ENCODE measurements at regions not wholly inside any gene's neighbourhood (a gene's known extent, or its start where the extent isn't known, plus 50 kb on each side); places are given as distances from the start of the nearest gene placed in this dataset.

- no peaks in the 10 kb centered on the region for H3K36me3 ChIP-seq (ENCODE audit: control insufficient read depth in 1 of 2, insufficient read depth in 2 of 2, low read length in 2 of 2)
- no peaks in the 10 kb centered on the region for H3K9me3 ChIP-seq (ENCODE audit: insufficient read depth, low read depth, low read length)
- H3K27ac ChIP-seq (ENCODE audit: low read depth, low read length) = no peak overlapping the region
- no peaks in the 10 kb centered on the region for H3K79me2 ChIP-seq (ENCODE audit: control insufficient read depth, insufficient read depth, low read length, poor library complexity)
- no peak overlapping the region for H3K23ac ChIP-seq (ENCODE audit: low read length)
- peak overlapping the region; percentile 40 for H3K4me3 ChIP-seq (ENCODE audit: low read depth, low read length)
- H4K91ac ChIP-seq (ENCODE audit: low read depth, low read length) = no peak overlapping the region
- H4K8ac ChIP-seq (ENCODE audit: low read depth, low read length) = no peak overlapping the region
- no peak overlapping the region for H4K12ac ChIP-seq (ENCODE audit: low read depth, low read length)
- H3K4ac ChIP-seq (ENCODE audit: low read depth, low read length) = no peak overlapping the region
- H2BK5ac ChIP-seq (ENCODE audit: low read depth, low read length, poor library complexity) = no peak overlapping the region
- no peak overlapping the region for H3K14ac ChIP-seq (ENCODE audit: low read length)
- no peaks in the 10 kb centered on the region for H3K4me1 ChIP-seq (ENCODE audit: control insufficient read depth in 1 of 2, insufficient read depth in 2 of 2, low read length in 2 of 2)
- H3K18ac ChIP-seq (ENCODE audit: low read length) = no peak overlapping the region
- no peak overlapping the region for H2AFZ ChIP-seq (ENCODE audit: insufficient read depth, low read length, poor library complexity)
- H2BK12ac ChIP-seq (ENCODE audit: low read length) = no peak overlapping the region
- H3K79me1 ChIP-seq (ENCODE audit: low read length) = no peaks in the 10 kb centered on the region
- no peak overlapping the region for H2BK120ac ChIP-seq (ENCODE audit: insufficient read depth, low read length, poor library complexity)
- H2AK5ac ChIP-seq (ENCODE audit: low read length) = no peak overlapping the region
- H3K4me2 ChIP-seq (ENCODE audit: low read length) = no peak overlapping the region
- no peak overlapping the region for H3K9ac ChIP-seq (ENCODE audit: low read length)
- no peak for DNase-seq
- WGBS (ENCODE audit: extremely low coverage, insufficient coverage, insufficient read length) = no CpG with 5 or more reads among the region's 1 CpG
- H3K27me3 ChIP-seq (ENCODE audit: insufficient read depth, low read length) = no peaks in the 10 kb centered on the region
Measured at GRCh38 chr14:44625098-44625497, 118.0 kb upstream of the FSCB start.

GRCh38 chr14:44620121-44621019 lies 113.3 kb upstream of the FSCB start:
- no CpG with 5 or more reads among the region's 2 CpGs for WGBS (ENCODE audit: extremely low coverage, insufficient coverage, insufficient read length)
- no peaks in the 10 kb centered on the region for H3K79me1 ChIP-seq (ENCODE audit: low read length)
- no peak overlapping the region for H2AFZ ChIP-seq (ENCODE audit: insufficient read depth, low read length, poor library complexity)
- H3K23ac ChIP-seq (ENCODE audit: low read length) = no peak overlapping the region
- H3K9me3 ChIP-seq (ENCODE audit: insufficient read depth, low read depth, low read length) = no peaks in the 10 kb centered on the region
- no peak overlapping the region for H2BK12ac ChIP-seq (ENCODE audit: low read length)
- H3K27ac ChIP-seq (ENCODE audit: low read depth, low read length) = no peak overlapping the region
- no peaks in the 10 kb centered on the region for H3K4me1 ChIP-seq (ENCODE audit: control insufficient read depth in 1 of 2, insufficient read depth in 2 of 2, low read length in 2 of 2)
- H3K79me2 ChIP-seq (ENCODE audit: control insufficient read depth, insufficient read depth, low read length, poor library complexity) = no peaks in the 10 kb centered on the region
- H3K4me2 ChIP-seq (ENCODE audit: low read length) = no peak overlapping the region
- no peak for DNase-seq
- H3K18ac ChIP-seq (ENCODE audit: low read length) = no peak overlapping the region
- H2AK5ac ChIP-seq (ENCODE audit: low read length) = no peak overlapping the region
- H4K91ac ChIP-seq (ENCODE audit: low read depth, low read length) = no peak overlapping the region
- no peak overlapping the region for H3K9ac ChIP-seq (ENCODE audit: low read length)
- H3K36me3 ChIP-seq (ENCODE audit: control insufficient read depth in 1 of 2, insufficient read depth in 2 of 2, low read length in 2 of 2) = no peaks in the 10 kb centered on the region
- H2BK5ac ChIP-seq (ENCODE audit: low read depth, low read length, poor library complexity) = no peak overlapping the region
- H3K4me3 ChIP-seq (ENCODE audit: low read depth, low read length) = no peak overlapping the region
- no peaks in the 10 kb centered on the region for H3K27me3 ChIP-seq (ENCODE audit: insufficient read depth, low read length)
- no peak overlapping the region for H2BK120ac ChIP-seq (ENCODE audit: insufficient read depth, low read length, poor library complexity)
- no peak overlapping the region for H4K12ac ChIP-seq (ENCODE audit: low read depth, low read length)
- no peak overlapping the region for H3K14ac ChIP-seq (ENCODE audit: low read length)
- no peak overlapping the region for H4K8ac ChIP-seq (ENCODE audit: low read depth, low read length)
- no peak overlapping the region for H3K4ac ChIP-seq (ENCODE audit: low read depth, low read length)

- Histone ChIP-seq H2BK5ac (ENCODE audit: low read depth, low read length, poor library complexity) (no peak overlapping the region), H3K4ac (ENCODE audit: low read depth, low read length) (no peak overlapping the region), H3K79me2 (ENCODE audit: control insufficient read depth, insufficient read depth, low read length, poor library complexity) (no peaks in the 10 kb centered on the region), H3K4me1 (ENCODE audit: control insufficient read depth in 1 of 2, insufficient read depth in 2 of 2, low read length in 2 of 2) (no peaks in the 10 kb centered on the region), H2AK5ac (ENCODE audit: low read length) (no peak overlapping the region), H2BK12ac (ENCODE audit: low read length) (no peak overlapping the region), H3K9ac (ENCODE audit: low read length) (no peak overlapping the region), H3K14ac (ENCODE audit: low read length) (no peak overlapping the region), H3K27me3 (ENCODE audit: insufficient read depth, low read length) (no peaks in the 10 kb centered on the region), H4K91ac (ENCODE audit: low read depth, low read length) (no peak overlapping the region), H3K18ac (ENCODE audit: low read length) (no peak overlapping the region), H3K79me1 (ENCODE audit: low read length) (no peaks in the 10 kb centered on the region), H3K23ac (ENCODE audit: low read length) (no peak overlapping the region), H3K4me3 (ENCODE audit: low read depth, low read length) (no peak overlapping the region), H3K9me3 (ENCODE audit: insufficient read depth, low read depth, low read length) (no peaks in the 10 kb centered on the region), H2AFZ (ENCODE audit: insufficient read depth, low read length, poor library complexity) (no peak overlapping the region), H4K12ac (ENCODE audit: low read depth, low read length) (no peak overlapping the region), H2BK120ac (ENCODE audit: insufficient read depth, low read length, poor library complexity) (no peak overlapping the region), H3K4me2 (ENCODE audit: low read length) (no peak overlapping the region), H3K27ac (ENCODE audit: low read depth, low read length) (no peak overlapping the region), H3K36me3 (ENCODE audit: control insufficient read depth in 1 of 2, insufficient read depth in 2 of 2, low read length in 2 of 2) (no peaks in the 10 kb centered on the region), H4K8ac (ENCODE audit: low read depth, low read length) (no peak overlapping the region)
- no peak for DNase-seq
- WGBS (ENCODE audit: extremely low coverage, insufficient coverage, insufficient read length) = no CpG with 5 or more reads among the region's 2 CpGs
Measured at GRCh38 chr14:44616204-44616603, 109.1 kb upstream of the FSCB start.

- Histone ChIP-seq H3K23ac (ENCODE audit: low read length) (no peak overlapping the region), H2AFZ (ENCODE audit: insufficient read depth, low read length, poor library complexity) (no peak overlapping the region), H2AK5ac (ENCODE audit: low read length) (no peak overlapping the region), H3K27ac (ENCODE audit: low read depth, low read length) (no peak overlapping the region), H3K14ac (ENCODE audit: low read length) (no peak overlapping the region), H3K4me2 (ENCODE audit: low read length) (no peak overlapping the region), H4K8ac (ENCODE audit: low read depth, low read length) (no peak overlapping the region), H3K4me3 (ENCODE audit: low read depth, low read length) (no peak overlapping the region), H2BK5ac (ENCODE audit: low read depth, low read length, poor library complexity) (no peak overlapping the region), H3K27me3 (ENCODE audit: insufficient read depth, low read length) (no peaks in the 10 kb centered on the region), H3K9ac (ENCODE audit: low read length) (no peak overlapping the region), H3K4me1 (ENCODE audit: control insufficient read depth in 1 of 2, insufficient read depth in 2 of 2, low read length in 2 of 2) (no peaks in the 10 kb centered on the region), H3K79me1 (ENCODE audit: low read length) (no peaks in the 10 kb centered on the region), H2BK12ac (ENCODE audit: low read length) (no peak overlapping the region), H3K4ac (ENCODE audit: low read depth, low read length) (no peak overlapping the region), H2BK120ac (ENCODE audit: insufficient read depth, low read length, poor library complexity) (no peak overlapping the region), H4K91ac (ENCODE audit: low read depth, low read length) (no peak overlapping the region), H3K9me3 (ENCODE audit: insufficient read depth, low read depth, low read length) (no peaks in the 10 kb centered on the region), H3K79me2 (ENCODE audit: control insufficient read depth, insufficient read depth, low read length, poor library complexity) (no peaks in the 10 kb centered on the region), H3K18ac (ENCODE audit: low read length) (no peak overlapping the region), H4K12ac (ENCODE audit: low read depth, low read length) (no peak overlapping the region), H3K36me3 (ENCODE audit: control insufficient read depth in 1 of 2, insufficient read depth in 2 of 2, low read length in 2 of 2) (no peaks in the 10 kb centered on the region)
- DNase-seq = no peak
- WGBS (ENCODE audit: extremely low coverage, insufficient coverage, insufficient read length) = no CpG with 5 or more reads among the region's 5 CpGs
Measured at GRCh38 chr14:44613061-44613712, 106.1 kb upstream of the FSCB start.
